ENCODE measurements at regions not wholly inside any gene's neighbourhood (a gene's known extent, or its start where the extent isn't known, plus 50 kb on each side); places are given as distances from the start of the nearest gene placed in this dataset.

DNA sequence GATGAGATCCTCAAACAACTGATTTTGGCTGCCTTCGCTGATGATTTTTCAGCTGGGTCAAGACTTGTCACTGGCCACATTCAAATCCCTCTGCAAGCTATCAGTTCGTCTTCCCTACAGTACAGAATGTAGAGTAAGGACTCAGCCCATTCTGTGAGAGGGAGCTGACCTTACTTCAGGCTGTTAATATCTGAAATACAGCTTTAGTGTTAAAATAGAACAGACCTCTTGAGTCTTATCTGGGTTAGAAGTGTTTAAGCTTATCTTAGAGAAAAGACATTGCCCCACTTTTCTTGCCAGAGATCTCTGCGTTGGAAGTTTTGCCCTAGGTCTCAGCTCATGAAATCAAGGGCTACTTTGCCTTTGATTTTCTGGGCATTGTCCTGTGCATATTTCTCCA, 383.4 kb upstream of the LARGE1 start:
- TF ChIP-seq, protein P1, sequence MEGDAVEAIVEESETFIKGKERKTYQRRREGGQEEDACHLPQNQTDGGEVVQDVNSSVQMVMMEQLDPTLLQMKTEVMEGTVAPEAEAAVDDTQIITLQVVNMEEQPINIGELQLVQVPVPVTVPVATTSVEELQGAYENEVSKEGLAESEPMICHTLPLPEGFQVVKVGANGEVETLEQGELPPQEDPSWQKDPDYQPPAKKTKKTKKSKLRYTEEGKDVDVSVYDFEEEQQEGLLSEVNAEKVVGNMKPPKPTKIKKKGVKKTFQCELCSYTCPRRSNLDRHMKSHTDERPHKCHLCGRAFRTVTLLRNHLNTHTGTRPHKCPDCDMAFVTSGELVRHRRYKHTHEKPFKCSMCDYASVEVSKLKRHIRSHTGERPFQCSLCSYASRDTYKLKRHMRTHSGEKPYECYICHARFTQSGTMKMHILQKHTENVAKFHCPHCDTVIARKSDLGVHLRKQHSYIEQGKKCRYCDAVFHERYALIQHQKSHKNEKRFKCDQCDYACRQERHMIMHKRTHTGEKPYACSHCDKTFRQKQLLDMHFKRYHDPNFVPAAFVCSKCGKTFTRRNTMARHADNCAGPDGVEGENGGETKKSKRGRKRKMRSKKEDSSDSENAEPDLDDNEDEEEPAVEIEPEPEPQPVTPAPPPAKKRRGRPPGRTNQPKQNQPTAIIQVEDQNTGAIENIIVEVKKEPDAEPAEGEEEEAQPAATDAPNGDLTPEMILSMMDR (IDR thresholded peaks at IDR 0.05), result no peak
- TF ChIP-seq EZH2 (IDR thresholded peaks at IDR 0.05; ENCODE audit: borderline replicate concordance, insufficient read depth, low read depth, low read length, poor library complexity, severe bottlenecking), result no peak

Measured in B cell (primary cell).